ENCODE measurements at regions not wholly inside any gene's neighbourhood (a gene's known extent, or its start where the extent isn't known, plus 50 kb on each side); places are given as distances from the start of the nearest gene placed in this dataset.

- no peak for DNase-seq (ENCODE audit: low read depth)
These were observed 440.4 kb upstream of the ADGRL3 start for GRCh38 chr4:60759518-60760245.

DNA sequence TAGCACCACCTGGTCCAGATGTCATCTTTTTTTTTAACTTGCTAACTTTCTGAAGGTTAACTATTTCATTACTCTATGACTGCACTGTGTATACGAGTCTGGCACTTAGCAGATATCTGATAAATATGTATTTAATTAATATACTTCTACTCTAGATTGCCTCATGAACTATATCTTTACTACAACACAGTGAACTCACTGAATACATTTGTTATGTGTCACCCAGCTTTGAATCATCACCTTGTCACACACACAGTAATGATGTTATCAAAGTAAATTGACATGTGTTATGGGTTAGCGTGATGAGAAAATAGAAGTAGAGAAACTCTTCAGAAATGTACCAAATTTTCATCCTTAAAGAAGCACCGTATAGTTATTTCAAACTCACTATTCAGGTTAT, 419.3 kb upstream of the ADGRL3 start:
- no peak for DNase-seq (ENCODE audit: low read depth)

GRCh38 chr4:60790608-60791007, 409.5 kb upstream of the ADGRL3 start:
- no peak for DNase-seq (ENCODE audit: low read depth)

- DNase-seq (ENCODE audit: low read depth) = no peak
These were observed 405.8 kb upstream of the ADGRL3 start for GRCh38 chr4:60794372-60794771.

DNA sequence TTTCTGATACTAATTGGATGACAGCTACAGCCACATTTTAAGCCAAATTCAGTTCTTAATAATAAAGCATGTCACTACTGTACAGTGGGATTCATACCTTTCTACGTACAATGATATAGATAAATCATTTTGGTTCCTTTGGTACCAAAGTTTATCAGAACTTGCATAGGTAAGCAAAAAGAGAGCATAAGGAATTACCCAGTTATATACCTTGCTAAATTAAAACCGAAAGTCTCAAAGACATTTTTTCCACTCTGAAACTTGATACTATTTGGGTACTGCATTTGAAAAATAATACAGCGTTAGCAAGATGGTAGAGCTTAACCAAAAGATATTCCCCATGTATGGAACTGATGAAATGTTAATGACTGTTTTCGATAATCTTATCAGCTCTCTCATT, 400.9 kb upstream of the ADGRL3 start:
- DNase-seq (ENCODE audit: low read depth) = no peak

- no peak for DNase-seq (ENCODE audit: low read depth)
These were observed 399.4 kb upstream of the ADGRL3 start for GRCh38 chr4:60800701-60801100.

DNA sequence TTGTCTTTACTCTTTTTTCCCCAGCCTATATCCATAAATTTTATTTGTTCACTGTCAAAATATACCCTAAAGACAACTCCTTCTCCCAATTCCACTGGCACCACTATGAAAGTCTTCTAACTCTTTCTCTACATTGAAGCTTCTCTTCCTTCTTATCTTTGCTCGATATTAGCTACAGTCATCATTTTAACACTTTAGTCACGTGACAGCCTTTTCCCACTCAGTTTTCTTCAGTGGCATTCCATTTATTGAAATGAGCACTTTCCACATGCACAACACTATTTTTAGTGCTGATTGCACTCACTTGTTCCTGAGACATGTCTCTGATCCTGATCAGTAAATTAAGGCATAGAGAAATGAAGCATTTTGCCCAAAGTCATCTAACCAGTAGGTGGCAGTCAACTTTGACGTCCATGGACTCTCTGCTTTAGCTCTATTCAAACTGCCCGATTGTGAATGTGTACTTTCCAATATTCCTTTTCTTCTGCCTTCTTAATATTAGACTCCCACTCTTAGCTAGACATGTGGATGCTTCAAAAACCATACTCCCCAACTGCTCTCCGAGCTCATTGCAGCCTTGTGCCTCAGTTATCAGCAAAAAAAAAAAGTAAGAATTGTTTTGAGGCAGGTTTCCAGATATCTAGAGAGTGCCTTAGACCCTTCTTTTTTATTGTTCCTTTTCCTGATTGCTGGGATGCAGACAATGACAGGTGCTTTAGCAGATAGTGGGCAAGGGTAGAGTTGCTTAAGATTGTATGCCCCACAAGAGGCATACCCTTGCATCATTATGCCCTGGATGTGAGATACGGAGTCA, 394.4 kb upstream of the ADGRL3 start:
- peak; percentile 26 for DNase-seq (ENCODE audit: low read depth)

DNA sequence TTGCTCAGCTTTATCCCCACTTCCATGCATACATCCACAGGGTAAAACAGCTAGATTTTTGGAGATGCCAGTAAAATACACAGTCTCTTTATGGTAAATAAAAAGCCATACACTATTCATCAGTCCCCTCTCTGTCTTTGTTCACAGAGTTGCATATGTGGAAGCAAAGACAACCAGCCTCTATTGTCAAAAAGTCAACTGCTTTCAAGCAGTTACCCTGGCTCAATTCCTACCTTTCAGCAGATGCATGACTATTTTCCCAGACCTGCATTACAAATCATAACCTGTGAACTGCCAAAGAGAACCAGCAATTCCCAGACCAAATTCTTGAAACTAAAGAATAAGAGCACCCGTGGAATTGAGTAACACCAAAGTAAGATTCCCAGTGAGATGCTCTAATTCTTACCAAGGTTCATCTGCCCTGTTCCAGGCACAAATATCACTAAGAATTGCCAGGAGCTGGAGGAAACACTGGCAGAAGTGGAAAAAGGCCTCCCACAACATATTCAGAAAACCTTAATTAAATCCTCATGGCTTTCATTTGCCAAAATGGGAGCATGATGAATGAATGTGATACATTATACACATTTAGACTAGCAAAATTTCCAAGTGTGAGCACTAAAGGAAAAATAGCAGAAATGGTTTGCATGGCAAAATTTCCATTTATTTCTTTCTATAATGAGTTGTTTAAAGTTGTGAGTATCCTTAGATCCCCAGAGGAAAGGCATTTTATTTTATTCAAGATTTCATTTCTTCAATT, 391.2 kb upstream of the ADGRL3 start:
- no peak for DNase-seq (ENCODE audit: low read depth)

GRCh38 chr4:60809486-60809800, 390.7 kb upstream of the ADGRL3 start:
- DNase-seq (ENCODE audit: low read depth) = no peak

DNA sequence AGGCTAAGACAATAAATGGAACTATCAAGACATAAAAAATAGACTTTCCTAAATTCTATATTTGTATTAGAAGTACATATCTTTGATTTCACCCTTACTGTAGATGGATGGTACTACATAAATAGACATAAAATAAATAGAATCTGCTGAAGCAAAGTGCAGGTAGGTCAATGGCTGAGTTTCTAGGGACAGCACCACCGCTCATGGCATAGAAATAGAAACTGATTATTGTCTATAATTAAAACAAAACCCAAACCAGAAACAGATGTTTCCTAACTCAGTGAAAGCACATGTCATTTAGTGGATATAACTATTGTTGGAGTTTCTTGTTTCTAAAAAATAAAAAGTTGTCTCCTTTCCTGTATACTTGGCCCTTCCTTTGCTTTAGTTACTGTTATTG, 387.3 kb upstream of the ADGRL3 start:
- DNase-seq (ENCODE audit: low read depth) = no peak

DNA sequence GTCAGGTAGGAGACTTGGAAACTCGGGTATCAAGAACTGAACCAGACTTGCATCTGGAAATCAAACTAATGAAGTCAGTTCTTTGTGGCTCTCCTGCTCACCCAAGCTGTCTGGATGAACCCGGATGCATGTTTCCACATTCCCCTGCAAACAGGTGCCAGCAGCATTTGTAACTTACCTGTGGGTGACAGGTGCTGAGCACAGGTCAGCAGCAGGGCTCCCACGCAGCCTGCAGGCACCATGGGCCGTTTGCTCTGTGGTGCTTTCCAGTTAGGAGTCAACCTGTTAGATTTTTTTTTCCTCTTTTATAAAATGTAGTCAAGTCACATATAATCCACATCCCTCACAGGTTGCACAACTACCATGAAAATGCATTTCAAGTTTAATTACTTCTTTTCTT, 385.6 kb upstream of the ADGRL3 start:
- no peak for DNase-seq (ENCODE audit: low read depth)

DNA sequence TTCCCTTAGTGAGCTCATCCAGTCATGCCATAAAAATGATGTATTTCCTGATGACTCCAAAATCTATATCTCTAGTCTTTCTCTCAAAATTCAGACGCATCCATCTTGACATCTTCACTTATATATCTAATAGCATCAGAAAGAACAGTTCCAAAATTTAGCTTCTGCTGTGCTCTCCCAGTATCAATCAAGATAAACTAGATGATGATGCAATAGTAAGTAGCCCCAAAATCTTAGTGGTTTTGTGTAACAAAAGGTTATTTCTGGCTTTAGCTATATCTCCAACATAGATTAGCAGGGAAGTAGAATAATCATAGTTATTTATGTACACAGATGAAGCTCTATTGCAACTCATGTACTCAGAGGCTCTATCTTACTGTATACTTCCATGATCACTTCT, 382.5 kb upstream of the ADGRL3 start:
- no peak for DNase-seq (ENCODE audit: low read depth)

GRCh38 chr4:60822986-60823385, 377.1 kb upstream of the ADGRL3 start:
- DNase-seq (ENCODE audit: low read depth) = no peak

DNA sequence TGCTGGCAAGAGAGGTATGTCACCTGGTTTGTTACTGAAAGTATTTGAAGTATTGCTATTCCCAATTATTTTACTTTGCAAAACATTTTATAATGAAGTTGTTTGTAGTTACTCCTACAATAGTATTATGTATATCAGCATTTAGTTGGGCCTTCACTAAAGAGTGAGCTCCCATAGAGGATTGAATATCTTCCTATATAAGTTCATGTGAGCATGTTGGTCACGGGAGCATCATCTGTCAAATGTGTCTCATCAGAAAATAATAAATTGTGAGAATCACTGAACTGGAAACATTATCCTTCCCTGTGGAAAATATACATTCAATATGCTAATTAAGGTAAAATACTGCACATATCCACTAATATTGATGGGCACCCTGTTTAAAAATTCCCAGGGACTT, 360.1 kb upstream of the ADGRL3 start:
- no peak for DNase-seq (ENCODE audit: low read depth)

DNA sequence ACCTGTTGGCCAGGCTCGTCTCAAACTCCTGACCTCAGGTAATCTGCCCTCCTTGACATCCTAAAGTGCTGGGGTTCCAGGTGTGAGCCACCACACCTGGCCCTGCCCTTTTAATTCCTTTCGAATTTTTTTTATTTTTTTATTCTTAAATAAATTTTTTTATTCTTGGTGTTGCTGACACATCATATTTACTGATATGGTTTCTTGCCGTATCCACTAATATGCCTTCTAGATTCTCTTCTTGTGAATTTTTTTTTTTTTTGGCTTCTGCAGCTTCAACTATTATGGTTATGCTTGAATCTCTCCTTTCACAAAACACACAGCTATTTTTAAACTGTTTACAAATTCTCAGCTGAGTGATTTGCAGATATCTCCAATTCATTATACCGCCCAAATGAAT, 353.4 kb upstream of the ADGRL3 start:
- DNase-seq (ENCODE audit: low read depth) = no peak

GRCh38 chr4:60847614-60848013, 352.5 kb upstream of the ADGRL3 start:
- DNase-seq (ENCODE audit: low read depth) = no peak

- no peak for DNase-seq (ENCODE audit: low read depth)
These were observed 342.9 kb upstream of the ADGRL3 start for GRCh38 chr4:60857130-60857753.

GRCh38 chr4:60863442-60863841, 336.7 kb upstream of the ADGRL3 start:
- DNase-seq (ENCODE audit: low read depth) = no peak

DNA sequence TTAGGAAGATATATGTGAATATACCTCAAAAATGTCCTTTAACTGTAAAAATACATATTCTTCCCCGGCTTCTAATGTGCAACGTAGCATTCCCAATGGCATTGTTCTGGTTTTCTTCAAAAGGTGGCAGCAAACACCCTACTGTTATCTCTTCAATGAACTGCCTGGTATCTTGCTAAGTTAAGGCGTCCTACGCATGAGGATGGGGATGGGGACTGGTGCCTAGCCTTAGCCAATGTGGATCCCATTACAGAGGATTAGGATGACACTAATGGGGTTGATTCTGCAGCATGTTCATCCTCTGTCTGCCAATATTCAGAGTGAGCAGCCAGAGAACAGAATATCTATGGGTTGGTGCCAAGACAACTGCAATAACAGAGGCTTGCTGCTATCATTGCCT, 334.9 kb upstream of the ADGRL3 start:
- DNase-seq (ENCODE audit: low read depth) = no peak

DNA sequence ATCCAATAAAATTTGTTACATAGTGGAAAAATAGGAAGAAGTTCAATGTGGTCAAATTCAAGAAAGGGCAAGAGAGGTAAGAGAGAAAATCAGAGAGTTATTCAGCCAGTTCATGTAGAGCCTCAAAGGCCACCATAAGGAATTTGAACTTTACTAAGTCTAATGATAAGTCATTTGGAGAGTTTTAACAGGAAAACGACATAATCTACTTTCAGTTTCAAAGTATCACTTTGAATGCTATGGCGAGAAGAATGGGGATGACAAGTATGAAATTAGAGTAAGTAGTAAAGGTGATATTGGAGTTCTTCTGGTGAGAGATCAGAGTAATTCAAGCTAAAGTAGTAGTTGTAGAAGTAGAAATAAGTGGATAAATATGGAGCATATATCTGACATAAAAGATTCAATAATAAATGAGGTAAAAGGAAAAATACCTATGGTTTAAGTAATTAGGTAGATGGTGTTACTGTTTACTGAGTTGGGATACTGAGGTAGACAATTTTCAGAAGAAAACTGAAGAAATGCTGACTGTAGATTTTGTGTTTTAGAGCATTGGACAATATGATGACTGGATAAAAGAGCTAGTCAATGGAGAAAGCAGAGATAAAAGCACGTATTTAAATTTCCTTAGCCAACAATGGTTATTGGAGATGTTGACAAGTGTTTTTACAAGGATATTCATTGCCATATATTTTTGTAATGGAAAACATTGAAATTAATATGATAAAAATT, 331.7 kb upstream of the ADGRL3 start:
- no peak for DNase-seq (ENCODE audit: low read depth)

DNA sequence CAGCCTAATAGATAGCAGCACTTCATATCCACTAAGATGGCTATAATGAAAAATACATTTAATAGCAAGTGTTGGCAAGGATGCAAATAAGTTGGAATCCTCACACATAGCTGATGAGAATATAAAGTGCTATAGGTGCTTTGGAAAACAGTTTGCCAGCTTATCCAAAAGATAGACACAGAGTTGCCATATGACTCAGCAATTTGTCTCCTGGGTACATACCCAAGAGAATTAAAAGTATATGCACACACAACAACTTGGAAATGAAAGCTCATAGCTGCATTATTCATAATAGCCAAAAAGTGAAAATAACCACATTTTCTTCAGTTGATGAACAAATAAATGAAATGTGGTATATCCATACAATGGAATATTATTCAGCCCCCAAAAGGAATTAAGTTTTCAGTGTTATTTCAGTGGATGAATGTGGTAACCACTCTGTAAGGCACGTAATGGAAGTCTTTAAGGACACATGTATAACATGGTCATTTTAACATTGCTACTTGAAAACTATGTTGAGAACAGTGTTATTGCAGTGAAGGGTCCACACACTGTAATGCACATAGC, 320.9 kb upstream of the ADGRL3 start:
- DNase-seq (ENCODE audit: low read depth) = no peak

GRCh38 chr4:60884587-60884986, 315.5 kb upstream of the ADGRL3 start:
- no peak for DNase-seq (ENCODE audit: low read depth)

All from HS-27A (cell line).